ENCODE measurements at regions not wholly inside any gene's neighbourhood (a gene's known extent, or its start where the extent isn't known, plus 50 kb on each side); places are given as distances from the start of the nearest gene placed in this dataset.
"Not testable (repeated sequence)": the region's sequence is repeated elsewhere in the genome, so short reads cannot be mapped to it uniquely, and the experiment has no call there.

DNA sequence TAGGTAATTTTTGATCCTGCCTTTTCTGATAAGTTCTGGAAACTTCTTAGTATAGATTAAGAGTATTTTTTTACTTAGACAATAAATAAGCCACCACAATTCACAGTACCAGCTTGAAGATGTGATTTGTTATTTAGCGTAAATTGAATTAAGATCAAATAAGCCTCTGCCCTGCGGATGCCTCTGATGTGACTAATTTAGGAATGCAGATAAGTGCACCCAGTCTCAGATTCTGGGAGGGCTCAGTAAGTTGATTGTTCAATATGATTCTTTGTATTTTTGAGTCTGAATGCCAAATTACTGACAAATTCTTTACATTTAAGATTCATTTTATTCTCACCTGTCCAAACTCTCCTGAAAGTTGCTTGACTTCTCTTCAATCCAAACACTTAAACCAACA, 147.5 kb downstream of the THBS2 start:
- in situ Hi-C loops (cut with HindIII; ENCODE audit: low sequenced_read_pairs): no loop called here

DNA sequence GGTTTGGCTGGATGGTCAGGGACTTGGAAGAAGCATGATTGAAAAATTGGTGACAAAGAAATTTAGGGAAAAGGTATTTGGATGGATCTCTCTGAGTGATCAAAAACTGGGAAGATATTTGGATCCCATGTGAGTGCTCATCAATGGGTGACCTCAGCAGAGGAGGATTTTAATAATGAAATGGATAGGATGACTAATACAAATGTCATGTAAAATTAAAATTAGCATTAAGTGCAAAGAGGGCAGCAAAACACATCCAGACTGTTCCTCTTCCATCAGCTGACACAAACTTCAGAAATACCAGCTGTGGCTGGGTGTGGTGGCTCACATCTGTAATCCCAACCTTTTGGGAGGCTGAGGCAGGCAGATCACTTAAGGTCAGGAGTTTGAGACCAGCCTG, 151.7 kb downstream of the THBS2 start:
- in situ Hi-C loops (cut with HindIII; ENCODE audit: low sequenced_read_pairs): loop anchor here (5.0 kb wide), 1 partner anchor 55 kb away; no protein-coding TSS in a partner anchor

- in situ Hi-C loops (cut with HindIII; ENCODE audit: low sequenced_read_pairs): loop anchor here (5.0 kb wide), 1 partner anchor 56 kb away; no protein-coding TSS in a partner anchor
These were observed 152.4 kb downstream of the THBS2 start for GRCh38 chr6:169101036-169101805.

DNA sequence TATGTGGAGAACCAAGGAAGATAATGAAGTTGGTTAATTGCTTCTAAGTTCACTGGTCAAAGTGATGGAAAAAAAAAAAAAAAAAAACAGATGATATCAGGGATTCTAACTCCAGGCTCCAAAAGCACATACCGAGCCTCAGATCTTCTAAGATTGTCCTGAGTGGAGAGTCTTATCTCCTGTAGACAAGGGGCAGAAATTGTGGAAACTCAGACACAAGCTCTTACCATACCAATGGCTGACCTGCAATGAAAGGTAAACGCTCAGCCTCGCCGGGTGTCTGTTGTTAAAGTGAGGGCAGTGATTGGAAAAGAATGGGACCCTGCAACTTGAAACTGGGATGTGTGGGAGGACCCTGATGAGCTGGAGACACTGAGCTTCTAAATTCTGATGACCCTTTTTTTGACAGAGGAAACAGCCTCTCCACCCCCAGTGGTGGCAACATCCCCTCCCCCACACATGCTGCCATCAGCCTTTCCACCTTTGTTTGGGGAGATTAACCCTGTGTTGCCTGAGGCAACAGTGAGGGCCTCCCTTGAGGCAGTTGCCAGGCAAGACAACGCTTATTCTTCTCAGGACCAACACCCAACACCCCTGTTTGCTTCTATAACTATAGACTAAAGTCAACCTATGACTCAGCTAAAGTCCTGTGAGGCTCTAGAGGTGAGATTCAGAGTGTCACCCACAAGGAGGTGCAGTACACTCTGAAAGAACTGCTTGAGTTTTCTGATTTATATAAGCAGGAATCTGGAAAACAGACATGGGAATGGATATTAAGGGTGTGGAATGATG, 154.0 kb downstream of the THBS2 start:
- in situ Hi-C loops (cut with HindIII; ENCODE audit: low sequenced_read_pairs): loop anchor here (5.0 kb wide), 1 partner anchor 58 kb away; no protein-coding TSS in a partner anchor

- in situ Hi-C loops (cut with HindIII; ENCODE audit: low sequenced_read_pairs): not testable (repeated sequence)
These were observed 155.0 kb downstream of the THBS2 start for GRCh38 chr6:169098651-169099050.

- in situ Hi-C loops (cut with HindIII; ENCODE audit: low sequenced_read_pairs): no loop called here
These were observed 155.5 kb downstream of the THBS2 start for GRCh38 chr6:169098116-169098515.

GRCh38 chr6:169097381-169097959, 156.2 kb downstream of the THBS2 start:
- in situ Hi-C loops (cut with HindIII; ENCODE audit: low sequenced_read_pairs): no loop called here

- in situ Hi-C loops (cut with HindIII; ENCODE audit: low sequenced_read_pairs): no loop called here
These were observed 157.3 kb downstream of the THBS2 start for GRCh38 chr6:169096388-169096787.

GRCh38 chr6:169095153-169095552, 158.5 kb downstream of the THBS2 start:
- in situ Hi-C loops (cut with HindIII; ENCODE audit: low sequenced_read_pairs): no loop called here

GRCh38 chr6:169094552-169094950, 159.1 kb downstream of the THBS2 start:
- in situ Hi-C loops (cut with HindIII; ENCODE audit: low sequenced_read_pairs): no loop called here

- in situ Hi-C loops (cut with HindIII; ENCODE audit: low sequenced_read_pairs): no loop called here
These were observed 159.7 kb downstream of the THBS2 start for GRCh38 chr6:169093770-169094551.

DNA sequence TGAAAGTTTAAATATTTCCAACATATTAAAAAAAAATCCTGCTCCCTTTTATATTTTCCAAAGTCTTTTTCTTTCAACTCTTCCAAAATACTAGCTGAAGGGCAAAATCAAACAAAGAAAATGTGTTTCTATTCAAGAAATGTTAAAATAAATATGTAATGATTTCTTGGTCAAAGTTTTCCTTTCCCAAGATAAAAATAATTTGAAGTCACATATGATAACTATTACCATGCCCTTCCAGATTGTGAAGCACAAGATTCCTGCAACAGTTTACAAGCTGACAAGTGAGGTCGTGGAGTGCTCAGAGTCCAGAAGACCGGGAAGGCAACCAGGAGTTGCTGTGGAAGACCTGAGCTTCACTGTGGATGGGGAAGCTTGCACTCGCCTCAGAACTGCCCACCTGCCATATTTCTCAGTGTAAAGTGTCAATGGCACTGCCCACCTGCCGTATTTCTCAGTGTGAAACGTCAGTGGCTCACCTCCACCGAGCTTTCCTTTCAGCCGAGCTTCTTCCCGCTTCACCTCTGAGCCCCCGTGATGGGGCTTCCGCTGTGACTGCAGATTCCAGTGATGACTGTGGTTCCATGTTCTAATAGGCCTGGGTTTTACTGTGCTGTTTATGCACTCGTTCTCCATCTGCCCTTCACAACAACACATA, 160.5 kb downstream of the THBS2 start:
- in situ Hi-C loops (cut with HindIII; ENCODE audit: low sequenced_read_pairs): no loop called here

- in situ Hi-C loops (cut with HindIII; ENCODE audit: low sequenced_read_pairs): no loop called here
These were observed 161.3 kb downstream of the THBS2 start for GRCh38 chr6:169092375-169092774.

DNA sequence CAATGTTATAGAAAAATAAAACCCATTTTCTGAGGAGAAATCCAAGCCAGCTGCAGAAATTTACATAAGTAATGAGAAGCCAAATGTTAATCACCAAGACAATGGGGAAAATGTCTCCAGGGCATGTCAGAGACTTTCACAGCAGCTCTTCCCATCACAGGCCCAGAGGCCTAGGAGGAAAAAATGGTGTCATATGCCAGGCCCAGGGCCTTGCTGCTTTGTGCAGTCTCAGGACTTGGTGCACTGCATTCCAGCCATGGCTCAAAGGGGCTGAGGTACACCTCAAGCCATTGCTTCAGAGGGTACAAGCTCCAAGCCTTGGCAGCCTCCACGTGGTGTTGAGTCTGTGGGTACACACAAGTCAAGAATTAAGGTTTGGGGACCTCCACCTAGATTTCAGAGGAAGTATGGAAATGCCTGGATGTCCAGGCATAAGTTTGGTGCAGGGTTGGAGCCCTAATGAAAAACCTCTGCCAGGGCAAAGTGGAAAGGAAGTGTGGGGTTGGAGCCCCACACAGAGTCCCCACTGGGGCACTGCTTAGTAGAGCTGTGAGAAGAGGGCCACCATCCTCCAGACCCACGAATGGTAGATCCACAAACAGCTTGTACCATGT, 163.0 kb downstream of the THBS2 start:
- in situ Hi-C loops (cut with HindIII; ENCODE audit: low sequenced_read_pairs): not testable (repeated sequence)

- in situ Hi-C loops (cut with HindIII; ENCODE audit: low sequenced_read_pairs): no loop called here
These were observed 164.9 kb downstream of the THBS2 start for GRCh38 chr6:169088762-169089161.

- in situ Hi-C loops (cut with HindIII; ENCODE audit: low sequenced_read_pairs): no loop called here
These were observed 166.1 kb downstream of the THBS2 start for GRCh38 chr6:169087443-169088041.

- in situ Hi-C loops (cut with HindIII; ENCODE audit: low sequenced_read_pairs): not testable (repeated sequence)
These were observed 167.0 kb downstream of the THBS2 start for GRCh38 chr6:169086616-169087015.

DNA sequence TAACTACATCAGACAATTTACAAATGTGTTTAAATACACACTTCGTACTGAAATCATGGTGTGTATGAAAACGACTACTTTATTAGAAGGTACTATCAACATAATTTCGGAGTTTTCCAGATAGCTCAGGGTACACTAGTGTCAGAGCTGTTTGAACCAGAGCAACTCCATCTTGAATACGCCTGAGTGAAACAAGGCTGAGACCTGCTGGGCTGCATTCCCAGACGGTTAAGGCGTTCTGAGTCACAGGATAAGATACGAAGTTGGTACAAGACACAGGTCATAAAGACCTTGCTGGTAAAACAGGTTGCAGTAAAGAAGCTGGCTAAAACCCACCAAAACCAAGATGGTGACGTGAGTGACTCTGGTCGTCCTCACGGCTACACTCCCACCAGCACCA, 167.6 kb downstream of the THBS2 start:
- in situ Hi-C loops (cut with HindIII; ENCODE audit: low sequenced_read_pairs): no loop called here

- in situ Hi-C loops (cut with HindIII; ENCODE audit: low sequenced_read_pairs): no loop called here
These were observed 168.2 kb downstream of the THBS2 start for GRCh38 chr6:169085466-169085865.
